ENCODE measurements at regions not wholly inside any gene's neighbourhood (a gene's known extent, or its start where the extent isn't known, plus 50 kb on each side); places are given as distances from the start of the nearest gene placed in this dataset.

- 74% methylated on average over 2 of the region's 2 CpGs for WGBS (ENCODE audit: missing lambda C conversion rate)
- POLR2A ChIA-PET: no interaction called here
Measured at GRCh38 chr4:134282680-134283079, 81.1 kb upstream of the PABPC4L start.

DNA sequence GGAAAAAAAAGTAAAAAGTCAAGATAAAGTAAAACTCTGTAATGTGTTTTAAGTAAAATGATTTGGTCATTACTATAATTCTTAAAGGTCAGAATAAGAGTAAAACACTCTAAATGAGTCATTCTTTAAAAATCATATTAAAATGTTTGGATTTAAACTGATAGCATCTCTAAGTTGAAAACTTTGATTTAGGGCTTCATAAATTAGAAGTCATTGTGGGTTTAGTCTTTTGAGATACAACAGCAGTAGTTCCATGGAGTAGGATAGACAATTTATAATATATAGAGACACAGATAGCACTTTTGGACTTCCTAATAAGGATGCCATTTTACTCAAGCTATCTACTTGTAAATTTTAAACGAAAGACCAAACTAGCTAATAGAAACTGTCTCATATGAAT is 77.1 kb upstream of the PABPC4L start:
- ATAC-seq: no peak
- Histone ChIP-seq H3K4me2 (no peak overlapping the region), H3K4me1 (no peaks in the 10 kb centered on the region), H3K9me3 (no peaks in the 10 kb centered on the region), H3K4me3 (no peak overlapping the region), H3K27ac (no peak overlapping the region)
- WGBS (ENCODE audit: missing lambda C conversion rate): 0% methylated on average over 1 of the region's 1 CpG
- POLR2A ChIA-PET: no interaction called here
- no peak for FAIRE-seq
- CTCF ChIA-PET: no interaction called here
- TF ChIP-seq CBX2 (IDR thresholded peaks at IDR 0.05; ENCODE audit: borderline replicate concordance, low read depth) (no peak), KDM1A (IDR thresholded peaks at IDR 0.05; ENCODE audit: low read depth) (no peak), USF2 (IDR thresholded peaks at IDR 0.05) (no peak), CHD4 (IDR thresholded peaks at IDR 0.05; ENCODE audit: borderline replicate concordance) (no peak), BHLHE40 (IDR thresholded peaks at IDR 0.05; ENCODE audit: low read depth, low read length) (no peak), CTCF (IDR thresholded peaks at IDR 0.05) (no peak), MAX (IDR thresholded peaks at IDR 0.05) (no peak), ESRRA (IDR thresholded peaks at IDR 0.05; ENCODE audit: borderline replicate concordance, low read length) (no peak), ZC3H11A (IDR thresholded peaks at IDR 0.05) (no peak), NPAS2 (CRISPR knock-in tag; IDR thresholded peaks at IDR 0.05; ENCODE audit: borderline replicate concordance) (no peak), CHD2 (IDR thresholded peaks at IDR 0.05; ENCODE audit: low read length, partially characterized antibody) (no peak), RNF2 (IDR thresholded peaks at IDR 0.05; ENCODE audit: borderline replicate concordance, low read depth) (no peak), KDM5A (IDR thresholded peaks at IDR 0.05) (no peak), ZSCAN20 (CRISPR knock-in tag; IDR thresholded peaks at IDR 0.05) (no peak), GATA3 (IDR thresholded peaks at IDR 0.05; ENCODE audit: borderline replicate concordance) (no peak)
- TF ChIP-seq, protein P1, sequence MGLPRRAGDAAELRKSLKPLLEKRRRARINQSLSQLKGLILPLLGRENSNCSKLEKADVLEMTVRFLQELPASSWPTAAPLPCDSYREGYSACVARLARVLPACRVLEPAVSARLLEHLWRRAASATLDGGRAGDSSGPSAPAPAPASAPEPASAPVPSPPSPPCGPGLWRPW (IDR thresholded peaks at IDR 0.05): no peak
- TF ChIP-seq, protein P2, sequence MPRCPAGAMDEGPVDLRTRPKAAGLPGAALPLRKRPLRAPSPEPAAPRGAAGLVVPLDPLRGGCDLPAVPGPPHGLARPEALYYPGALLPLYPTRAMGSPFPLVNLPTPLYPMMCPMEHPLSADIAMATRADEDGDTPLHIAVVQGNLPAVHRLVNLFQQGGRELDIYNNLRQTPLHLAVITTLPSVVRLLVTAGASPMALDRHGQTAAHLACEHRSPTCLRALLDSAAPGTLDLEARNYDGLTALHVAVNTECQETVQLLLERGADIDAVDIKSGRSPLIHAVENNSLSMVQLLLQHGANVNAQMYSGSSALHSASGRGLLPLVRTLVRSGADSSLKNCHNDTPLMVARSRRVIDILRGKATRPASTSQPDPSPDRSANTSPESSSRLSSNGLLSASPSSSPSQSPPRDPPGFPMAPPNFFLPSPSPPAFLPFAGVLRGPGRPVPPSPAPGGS (IDR thresholded peaks at IDR 0.05): no peak
- TF ChIP-seq, protein P3, sequence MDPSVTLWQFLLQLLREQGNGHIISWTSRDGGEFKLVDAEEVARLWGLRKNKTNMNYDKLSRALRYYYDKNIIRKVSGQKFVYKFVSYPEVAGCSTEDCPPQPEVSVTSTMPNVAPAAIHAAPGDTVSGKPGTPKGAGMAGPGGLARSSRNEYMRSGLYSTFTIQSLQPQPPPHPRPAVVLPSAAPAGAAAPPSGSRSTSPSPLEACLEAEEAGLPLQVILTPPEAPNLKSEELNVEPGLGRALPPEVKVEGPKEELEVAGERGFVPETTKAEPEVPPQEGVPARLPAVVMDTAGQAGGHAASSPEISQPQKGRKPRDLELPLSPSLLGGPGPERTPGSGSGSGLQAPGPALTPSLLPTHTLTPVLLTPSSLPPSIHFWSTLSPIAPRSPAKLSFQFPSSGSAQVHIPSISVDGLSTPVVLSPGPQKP (IDR thresholded peaks at IDR 0.05; ENCODE audit: low read depth, low read length): no peak
- TF ChIP-seq, protein P4, sequence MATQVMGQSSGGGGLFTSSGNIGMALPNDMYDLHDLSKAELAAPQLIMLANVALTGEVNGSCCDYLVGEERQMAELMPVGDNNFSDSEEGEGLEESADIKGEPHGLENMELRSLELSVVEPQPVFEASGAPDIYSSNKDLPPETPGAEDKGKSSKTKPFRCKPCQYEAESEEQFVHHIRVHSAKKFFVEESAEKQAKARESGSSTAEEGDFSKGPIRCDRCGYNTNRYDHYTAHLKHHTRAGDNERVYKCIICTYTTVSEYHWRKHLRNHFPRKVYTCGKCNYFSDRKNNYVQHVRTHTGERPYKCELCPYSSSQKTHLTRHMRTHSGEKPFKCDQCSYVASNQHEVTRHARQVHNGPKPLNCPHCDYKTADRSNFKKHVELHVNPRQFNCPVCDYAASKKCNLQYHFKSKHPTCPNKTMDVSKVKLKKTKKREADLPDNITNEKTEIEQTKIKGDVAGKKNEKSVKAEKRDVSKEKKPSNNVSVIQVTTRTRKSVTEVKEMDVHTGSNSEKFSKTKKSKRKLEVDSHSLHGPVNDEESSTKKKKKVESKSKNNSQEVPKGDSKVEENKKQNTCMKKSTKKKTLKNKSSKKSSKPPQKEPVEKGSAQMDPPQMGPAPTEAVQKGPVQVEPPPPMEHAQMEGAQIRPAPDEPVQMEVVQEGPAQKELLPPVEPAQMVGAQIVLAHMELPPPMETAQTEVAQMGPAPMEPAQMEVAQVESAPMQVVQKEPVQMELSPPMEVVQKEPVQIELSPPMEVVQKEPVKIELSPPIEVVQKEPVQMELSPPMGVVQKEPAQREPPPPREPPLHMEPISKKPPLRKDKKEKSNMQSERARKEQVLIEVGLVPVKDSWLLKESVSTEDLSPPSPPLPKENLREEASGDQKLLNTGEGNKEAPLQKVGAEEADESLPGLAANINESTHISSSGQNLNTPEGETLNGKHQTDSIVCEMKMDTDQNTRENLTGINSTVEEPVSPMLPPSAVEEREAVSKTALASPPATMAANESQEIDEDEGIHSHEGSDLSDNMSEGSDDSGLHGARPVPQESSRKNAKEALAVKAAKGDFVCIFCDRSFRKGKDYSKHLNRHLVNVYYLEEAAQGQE (IDR thresholded peaks at IDR 0.05): no peak
- no peak for DNase-seq (ENCODE audit: low read depth in 1 of 2, low spot score in 1 of 2)

More at GRCh38 chr4:134282680-134283079, 81.1 kb upstream of the PABPC4L start:
- Histone ChIP-seq H3K4me2 (no peak overlapping the region), H3K4me3 (no peak overlapping the region), H3K4me1 (no peaks in the 10 kb centered on the region), H3K9me3 (no peaks in the 10 kb centered on the region), H3K27ac (no peak overlapping the region)
- no peak for DNase-seq (ENCODE audit: low read depth in 1 of 2, low spot score in 1 of 2)
- TF ChIP-seq MAX (IDR thresholded peaks at IDR 0.05): no peak
- no peak for TF ChIP-seq TFCP2L1 (CRISPR knock-in tag; IDR thresholded peaks at IDR 0.05)
- TF ChIP-seq HOXA7 (CRISPR knock-in tag; IDR thresholded peaks at IDR 0.05): no peak
- TF ChIP-seq, protein P1 (IDR thresholded peaks at IDR 0.05): no peak
- TF ChIP-seq ESRRA (IDR thresholded peaks at IDR 0.05; ENCODE audit: borderline replicate concordance, low read length): no peak
- no peak for TF ChIP-seq POLR2AphosphoS2 (conservative IDR thresholded peaks at IDR 0.05; ENCODE audit: low read length)
- TF ChIP-seq KDM1A (IDR thresholded peaks at IDR 0.05; ENCODE audit: low read depth): no peak
- TF ChIP-seq, protein P5, sequence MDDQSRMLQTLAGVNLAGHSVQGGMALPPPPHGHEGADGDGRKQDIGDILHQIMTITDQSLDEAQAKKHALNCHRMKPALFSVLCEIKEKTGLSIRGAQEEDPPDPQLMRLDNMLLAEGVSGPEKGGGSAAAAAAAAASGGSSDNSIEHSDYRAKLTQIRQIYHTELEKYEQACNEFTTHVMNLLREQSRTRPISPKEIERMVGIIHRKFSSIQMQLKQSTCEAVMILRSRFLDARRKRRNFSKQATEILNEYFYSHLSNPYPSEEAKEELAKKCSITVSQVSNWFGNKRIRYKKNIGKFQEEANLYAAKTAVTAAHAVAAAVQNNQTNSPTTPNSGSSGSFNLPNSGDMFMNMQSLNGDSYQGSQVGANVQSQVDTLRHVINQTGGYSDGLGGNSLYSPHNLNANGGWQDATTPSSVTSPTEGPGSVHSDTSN (IDR thresholded peaks at IDR 0.05): no peak
- TF ChIP-seq FOSB (CRISPR knock-in tag; IDR thresholded peaks at IDR 0.05): no peak
- no peak for TF ChIP-seq PHF8 (IDR thresholded peaks at IDR 0.05; ENCODE audit: borderline replicate concordance, low read depth)
- TF ChIP-seq EP300 (IDR thresholded peaks at IDR 0.05): no peak
- FAIRE-seq: no peak
- ATAC-seq: no peak
- CTCF ChIA-PET: no interaction called here

Data from A549 (cell line).